HepG2 (cell line): ENCODE measurements at regions not wholly inside any gene's neighbourhood (a gene's known extent, or its start where the extent isn't known, plus 50 kb on each side); places are given as distances from the start of the nearest gene placed in this dataset.

ENCODE experiments used
- ATAC-seq: fragments of 200-7000 bp; cut with Tn5 transposase; 3 replicates; pipeline ENCODE4 v1.9.1; 2020; ENCODE audit warnings: mild to moderate bottlenecking, moderate library complexity
- BruUV-seq: library from RNA; stranded (reverse); fragments of 400-500 nt; replicated peaks from 2 replicates; lab custom pipeline; 2021; lab: Mats Ljungman, UMichigan
- CTCF ChIA-PET: fragments of 300-600 bp; formaldehyde crosslinking; extraction: SDS; loops from one replicate; lab custom pipeline; 2021; ENCODE audit warnings: low total read pairs, inconsistent platforms, low intra/inter-chr PET ratio; lab: Yijun Ruan, JAX
- POLR2A ChIA-PET: fragments of 350-600 bp; sonication (Branson Sonifier 250); formaldehyde crosslinking; loops from one replicate; lab custom pipeline; 2020; ENCODE audit warnings: antibody characterized with exemption, inconsistent platforms; lab: Yijun Ruan, JAX
- DNase-seq: peaks from one replicate; pipeline ENCODE4 v3.0.0-alpha.2; 2015; ENCODE audit warnings: low spot score
- FAIRE-seq: peaks from 3 replicates; lab custom pipeline; 2011; peaks lifted over from hg19 to GRCh38; lab: Jason Lieb, UNC
- H2AFZ ChIP-seq: one replicate; pipeline ENCODE4 v1.6.1; 2011; ENCODE audit warnings: low read length, inconsistent platforms
- H3K27ac ChIP-seq: fragments of 300-600 bp; 3 replicates; pipeline ENCODE4 v1.8.0; 2011; ENCODE audit warnings: mixed run types, mild to moderate bottlenecking, mixed read lengths, low read length, inconsistent platforms; ENCODE audit not compliant: insufficient read depth; ENCODE audit errors: extremely low read length
- H3K27me3 ChIP-seq, 2 experiments: fragments of 200-600 bp in 1 of 2; 2 replicates in 1 of 2; 3 replicates in 1 of 2; pipeline versions ENCODE4 v1.6.0 to v1.8.0; 2011; ENCODE audit warnings: low read length in 2 of 2, mild to moderate bottlenecking in 2 of 2, moderate library complexity in 2 of 2, inconsistent platforms in 1 of 2; ENCODE audit not compliant: insufficient read depth in 2 of 2, control insufficient read depth in 1 of 2
- H3K36me3 ChIP-seq, 2 experiments: fragments of 200-600 bp in 1 of 2; replicated peaks in 1 of 2; 2 replicates in 1 of 2; 3 replicates in 1 of 2; pipeline versions ENCODE4 v1.5.1 to v1.8.0; 2011; ENCODE audit warnings: low read length in 2 of 2, inconsistent platforms in 1 of 2; ENCODE audit not compliant: insufficient read depth in 2 of 2, control insufficient read depth in 1 of 2
- H3K4me1 ChIP-seq: 2 replicates; pipeline ENCODE4 v1.5.1; 2012; ENCODE audit warnings: low read length, inconsistent platforms; ENCODE audit not compliant: insufficient read depth
- H3K4me2 ChIP-seq: 2 replicates; pipeline ENCODE4 v1.6.0; 2011; ENCODE audit warnings: low read depth, low read length, inconsistent platforms
- H3K4me3 ChIP-seq, 3 experiments: fragments of 200-600 bp in 1 of 3; sonication (generic), shearing (Covaris generic) in 1 of 3; replicated peaks in 1 of 3; 2 replicates each; pipeline ENCODE4 v1.5.1; 2011 to 2016; ENCODE audit warnings: low read length in 3 of 3, inconsistent platforms in 2 of 3, low read depth in 2 of 3, mild to moderate bottlenecking in 2 of 3, control low read depth in 1 of 3, mixed read lengths in 1 of 3; ENCODE audit not compliant: insufficient read depth in 1 of 3
- H3K79me2 ChIP-seq: one replicate; pipeline ENCODE4 v1.6.1; 2011; ENCODE audit warnings: low read length, inconsistent platforms; ENCODE audit not compliant: insufficient read depth
- H3K9ac ChIP-seq: 2 replicates; pipeline ENCODE4 v1.6.0; 2011; ENCODE audit warnings: mild to moderate bottlenecking, low read depth, low read length, inconsistent platforms; ENCODE audit not compliant: insufficient read depth
- H3K9me3 ChIP-seq: 2 replicates; pipeline ENCODE4 v1.5.1; 2012; ENCODE audit warnings: mild to moderate bottlenecking, low read length
- H4K20me1 ChIP-seq: 2 replicates; pipeline ENCODE4 v1.6.0; 2011; ENCODE audit warnings: inconsistent platforms, mild to moderate bottlenecking, low read length, moderate library complexity; ENCODE audit not compliant: insufficient read depth
- EZH2 ChIP-seq: conservative IDR thresholded peaks from 2 replicates; pipeline ENCODE4 v1.6.1; 2012; ENCODE audit warnings: mild to moderate bottlenecking, low read depth, low read length, moderate library complexity
- FOXO1 ChIP-seq: sonication (generic); formaldehyde crosslinking; IDR thresholded peaks from 2 replicates; pipeline ENCODE4 v1.4.0; 2020; ENCODE audit warnings: missing genetic modification reagents
- GPBP1L1 ChIP-seq: sonication (generic); formaldehyde crosslinking; IDR thresholded peaks from 2 replicates; pipeline ENCODE4 v1.5.0; 2020; ENCODE audit warnings: mild to moderate bottlenecking, missing genetic modification reagents
- GTF3A ChIP-seq: sonication (generic); formaldehyde crosslinking; conservative IDR thresholded peaks from 2 replicates; pipeline ENCODE4 v1.4.0; 2020; ENCODE audit warnings: mild to moderate bottlenecking, missing genetic modification reagents
- KLF15 ChIP-seq: sonication (generic); formaldehyde crosslinking; IDR thresholded peaks from 2 replicates; pipeline ENCODE4 v1.8.1; 2023; ENCODE audit warnings: borderline replicate concordance, mild to moderate bottlenecking, inconsistent platforms, missing genetic modification reagents, mixed read lengths
- NFYB ChIP-seq: sonication (generic); formaldehyde crosslinking; IDR thresholded peaks from 2 replicates; pipeline ENCODE4 v1.4.0; 2020; ENCODE audit warnings: missing genetic modification reagents
- PHF21A ChIP-seq: sonication (generic); formaldehyde crosslinking; IDR thresholded peaks from 2 replicates; pipeline ENCODE4 v1.5.0; 2020; ENCODE audit warnings: mild to moderate bottlenecking, missing genetic modification reagents
- RNF2 ChIP-seq: fragments of 450-650 bp; conservative IDR thresholded peaks from 2 replicates; pipeline ENCODE4 v1.6.1; 2016; ENCODE audit warnings: low read depth
- SOX13 ChIP-seq, 3 experiments: fragments of 450-650 bp in 1 of 3; sonication (generic) in 1 of 3; formaldehyde crosslinking in 1 of 3; IDR thresholded peaks in 2 of 3; conservative IDR thresholded peaks in 1 of 3; 2 replicates each; pipeline versions ENCODE4 v1.5.0 to v1.6.1; 2016 to 2020; ENCODE audit warnings: antibody characterized with exemption in 1 of 3, mild to moderate bottlenecking in 1 of 3, missing compliant biosample characterization in 1 of 3, missing genetic modification reagents in 1 of 3, moderate library complexity in 1 of 3
- SOX6 ChIP-seq, 2 experiments: fragments of 450-650 bp in 1 of 2; sonication (generic) in 1 of 2; formaldehyde crosslinking in 1 of 2; IDR thresholded peaks; 2 replicates each; pipeline versions ENCODE4 v1.4.0 to v1.6.1; 2017 to 2020; ENCODE audit warnings: antibody characterized with exemption in 1 of 2, mild to moderate bottlenecking in 1 of 2, missing genetic modification reagents in 1 of 2
- TAF15 ChIP-seq: fragments of 200-400 bp; formaldehyde crosslinking; IDR thresholded peaks from one replicate; pipeline ENCODE4 v1.6.1; 2018; ENCODE audit warnings: mild to moderate bottlenecking, low read depth, low read length; ENCODE audit not compliant: poor library complexity, severe bottlenecking
- TBP ChIP-seq: sonication (generic); formaldehyde crosslinking; IDR thresholded peaks from 2 replicates; pipeline ENCODE4 v1.5.0; 2020; ENCODE audit warnings: missing genetic modification reagents
- TBX2 ChIP-seq: sonication (generic); formaldehyde crosslinking; IDR thresholded peaks from 2 replicates; pipeline ENCODE4 v1.5.0; 2020; ENCODE audit warnings: missing genetic modification reagents, mild to moderate bottlenecking, borderline replicate concordance
- TCF7 ChIP-seq: sonication (generic); IDR thresholded peaks from 2 replicates; pipeline ENCODE4 v1.6.1; 2016; ENCODE audit warnings: antibody characterized with exemption, low read depth
- TRAFD1 ChIP-seq: sonication (generic); formaldehyde crosslinking; IDR thresholded peaks from 2 replicates; pipeline ENCODE4 v1.5.1; 2020; ENCODE audit warnings: missing genetic modification reagents, mild to moderate bottlenecking, borderline replicate concordance
- XRCC5 ChIP-seq: fragments of 200-400 bp; formaldehyde crosslinking; optimal IDR thresholded peaks from 2 replicates; pipeline ENCODE3; 2017; ENCODE audit warnings: mild to moderate bottlenecking, low read length
- ZNF431 ChIP-seq: sonication (generic); formaldehyde crosslinking; IDR thresholded peaks from 2 replicates; pipeline ENCODE4 v1.9.0; 2022; ENCODE audit warnings: missing genetic modification reagents, low read depth, mild to moderate bottlenecking, borderline replicate concordance
- ZNF768 ChIP-seq: sonication (generic); formaldehyde crosslinking; IDR thresholded peaks from 2 replicates; pipeline ENCODE4 v1.4.0; 2020; ENCODE audit warnings: missing genetic modification reagents
- ZNF816 ChIP-seq: sonication (generic); formaldehyde crosslinking; IDR thresholded peaks from 2 replicates; pipeline ENCODE4 v1.8.0; 2022; ENCODE audit warnings: missing genetic modification reagents, mild to moderate bottlenecking, borderline replicate concordance
- WGBS: methylation state at CpG from one replicate; pipeline ENCODE4 v1.1.6; 2017; ENCODE audit warnings: low lambda C conversion rate; 5-methylcytosine and 5-hydroxymethylcytosine counted together
- in situ Hi-C: cut with HindIII; loops from 2 replicates; pipeline ENCODE4 v1.10.0; 2017; ENCODE audit warnings: low pct_unique_long_range_greater_than_20kb; ENCODE audit not compliant: extremely low pct_ligation_motif_present
- intact Hi-C: fragments of 100-400 bp; cut with micrococcal nuclease; formaldehyde crosslinking; loops from one replicate; pipeline ENCODE4 v1.10.0; 2022; ENCODE audit not compliant: unreplicated experiment
- TF ChIP-seq, protein P1 (sequence below): IDR thresholded peaks from 2 replicates; pipeline ENCODE4 v1.6.1; 2012; ENCODE audit warnings: inconsistent platforms

GRCh38 chr2:18410543-18410942 is 149.9 kb downstream of the RDH14 start:
- WGBS: 0% methylated on average over 1 of the region's 1 CpG
- FAIRE-seq: no peak

More at GRCh38 chr2:18410543-18410942, 149.9 kb downstream of the RDH14 start:
- DNase-seq (no peak), ATAC-seq (no peak)
- intact Hi-C loops (loop anchor here (2.0 kb wide), 1 partner anchor 24 kb away; no protein-coding TSS in a partner anchor), in situ Hi-C loops (no loop called here)
- no peaks in the 10 kb centered on the region for H4K20me1 ChIP-seq
- no peaks in the 10 kb centered on the region for H3K4me1 ChIP-seq
- no peaks in the 10 kb centered on the region for H3K36me3 ChIP-seq
- H3K4me2 ChIP-seq: no peak overlapping the region
- no peak overlapping the region for H3K9ac ChIP-seq
- H2AFZ ChIP-seq: no peak overlapping the region
- H3K4me3 ChIP-seq: no peak overlapping the region
- TF ChIP-seq TRAFD1 (CRISPR knock-in tag): no peak
- TF ChIP-seq NFYB (CRISPR knock-in tag): no peak
- no peak for TF ChIP-seq FOXO1 (CRISPR knock-in tag)
- no peak for TF ChIP-seq GTF3A
- TF ChIP-seq, protein P1, sequence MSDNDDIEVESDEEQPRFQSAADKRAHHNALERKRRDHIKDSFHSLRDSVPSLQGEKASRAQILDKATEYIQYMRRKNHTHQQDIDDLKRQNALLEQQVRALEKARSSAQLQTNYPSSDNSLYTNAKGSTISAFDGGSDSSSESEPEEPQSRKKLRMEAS: no peak
- no peak for TF ChIP-seq TBP (CRISPR knock-in tag)
- no peak for TF ChIP-seq RNF2
- no peak for TF ChIP-seq XRCC5
- no peak for TF ChIP-seq KLF15 (CRISPR knock-in tag)
- TF ChIP-seq ZNF768 (CRISPR knock-in tag): no peak
- TF ChIP-seq TAF15: no peak
- TF ChIP-seq ZNF816 (CRISPR knock-in tag): no peak
- TF ChIP-seq GPBP1L1 (CRISPR knock-in tag): no peak
- TF ChIP-seq PHF21A: no peak
- no peak for TF ChIP-seq ZNF431 (CRISPR knock-in tag)
- no peak for TF ChIP-seq SOX6 (IDR thresholded peaks at IDR 0.05)
- TF ChIP-seq SOX6 (CRISPR knock-in tag; IDR thresholded peaks at IDR 0.05): no peak
- no peak for TF ChIP-seq SOX13 (IDR thresholded peaks at IDR 0.05)
- no peak for TF ChIP-seq SOX13 (CRISPR knock-in tag; conservative IDR thresholded peaks at IDR 0.05 in 1 of 2, IDR thresholded peaks at IDR 0.05 in 1 of 2)
- TF ChIP-seq TCF7: no peak
- TF ChIP-seq TBX2 (CRISPR knock-in tag): no peak
- no peak for TF ChIP-seq EZH2
- no peak overlapping the region for H3K27ac ChIP-seq
- no peaks in the 10 kb centered on the region for H3K79me2 ChIP-seq
- ChIA-PET CTCF (no interaction called here), POLR2A (no interaction called here)
- no peaks in the 10 kb centered on the region for H3K9me3 ChIP-seq
- no TSS peak for BruUV-seq
- no peaks in the 10 kb centered on the region for H3K27me3 ChIP-seq
